GM12892 (cell line): ENCODE measurements at regions not wholly inside any gene's neighbourhood (a gene's known extent, or its start where the extent isn't known, plus 50 kb on each side); places are given as distances from the start of the nearest gene placed in this dataset.

Experiments used
- POLR2A ChIP-seq: IDR thresholded peaks from 2 replicates; pipeline ENCODE4 v1.6.1; 2011; ENCODE audit warnings: low read depth, low read length, control low read depth
- POLR2AphosphoS5 ChIP-seq: IDR thresholded peaks from 2 replicates; pipeline ENCODE4 v1.6.1; 2011; ENCODE audit warnings: low read depth, low read length, control low read depth
- TAF1 ChIP-seq: IDR thresholded peaks from 2 replicates; pipeline ENCODE4 v1.6.1; 2011; ENCODE audit warnings: low read depth, mild to moderate bottlenecking, control low read depth, low read length, borderline replicate concordance

- TF ChIP-seq POLR2A (no peak), TAF1 (no peak), POLR2AphosphoS5 (no peak)
Observed at GRCh38 chr1:232534552-232535517, 95.1 kb downstream of the SIPA1L2 start.
